ENCODE measurements at regions not wholly inside any gene's neighbourhood (a gene's known extent, or its start where the extent isn't known, plus 50 kb on each side); places are given as distances from the start of the nearest gene placed in this dataset.

- Histone ChIP-seq H3K27ac (no peak overlapping the region), H3K36me3 (no peaks in the 10 kb centered on the region), H3K27me3 (no peaks in the 10 kb centered on the region), H3K9me3 (no peaks in the 10 kb centered on the region), H3K4me3 (no peak overlapping the region), H3K4me1 (no peaks in the 10 kb centered on the region)
- intact Hi-C loops (cut with DNase I), result no loop called here
- no peak for TF ChIP-seq CTCF (IDR thresholded peaks at IDR 0.05)
- DNase-seq (ENCODE audit: low spot score in 2 of 2), result no peak
Measured at GRCh38 chr3:135549928-135550494, 415.5 kb upstream of the PPP2R3A start.

- Histone ChIP-seq H3K27ac (no peak overlapping the region), H3K4me3 (no peak overlapping the region), H3K27me3 (no peaks in the 10 kb centered on the region), H3K4me1 (no peaks in the 10 kb centered on the region), H3K36me3 (no peaks in the 10 kb centered on the region), H3K9me3 (no peaks in the 10 kb centered on the region)
- DNase-seq (ENCODE audit: low spot score in 2 of 2), result no peak
- no peak for TF ChIP-seq CTCF (IDR thresholded peaks at IDR 0.05)
- intact Hi-C loops (cut with DNase I), result no loop called here
Measured at GRCh38 chr3:135556174-135556573, 409.4 kb upstream of the PPP2R3A start.

GRCh38 chr3:135558150-135558783, 407.3 kb upstream of the PPP2R3A start:
- Histone ChIP-seq H3K27ac (no peak overlapping the region), H3K36me3 (no peaks in the 10 kb centered on the region), H3K27me3 (no peaks in the 10 kb centered on the region), H3K9me3 (no peaks in the 10 kb centered on the region), H3K4me3 (no peak overlapping the region), H3K4me1 (no peaks in the 10 kb centered on the region)
- intact Hi-C loops (cut with DNase I), result no loop called here
- DNase-seq (ENCODE audit: low spot score in 2 of 2), result no peak
- no peak for TF ChIP-seq CTCF (IDR thresholded peaks at IDR 0.05)

GRCh38 chr3:135558906-135559305, 406.6 kb upstream of the PPP2R3A start:
- no peak for DNase-seq (ENCODE audit: low spot score in 2 of 2)
- intact Hi-C loops (cut with DNase I), result no loop called here
- no peaks in the 10 kb centered on the region for H3K36me3 ChIP-seq

GRCh38 chr3:135559802-135560201, 405.7 kb upstream of the PPP2R3A start:
- Histone ChIP-seq H3K27ac (no peak overlapping the region), H3K9me3 (no peaks in the 10 kb centered on the region), H3K36me3 (no peaks in the 10 kb centered on the region), H3K4me3 (no peak overlapping the region), H3K27me3 (no peaks in the 10 kb centered on the region), H3K4me1 (no peaks in the 10 kb centered on the region)
- intact Hi-C loops (cut with DNase I), result no loop called here
- no peak for DNase-seq (ENCODE audit: low spot score in 2 of 2)
- no peak for TF ChIP-seq CTCF (IDR thresholded peaks at IDR 0.05)

More at GRCh38 chr3:135558906-135559305, 406.6 kb upstream of the PPP2R3A start:
- Histone ChIP-seq H3K27ac (no peak overlapping the region), H3K27me3 (no peaks in the 10 kb centered on the region), H3K4me1 (no peaks in the 10 kb centered on the region), H3K4me3 (no peak overlapping the region), H3K9me3 (no peaks in the 10 kb centered on the region)
- no peak for TF ChIP-seq CTCF (IDR thresholded peaks at IDR 0.05)

All from ascending aorta (tissue), 2 donors.